ENCODE measurements at regions not wholly inside any gene's neighbourhood (a gene's known extent, or its start where the extent isn't known, plus 50 kb on each side); places are given as distances from the start of the nearest gene placed in this dataset.

- H3K9ac ChIP-seq (ENCODE audit: low read depth, low read length), result no peak overlapping the region
- H3K27me3 ChIP-seq (ENCODE audit: control insufficient read depth, insufficient read depth, low read length), result no peaks in the 10 kb centered on the region
- no peaks in the 10 kb centered on the region for H3K9me3 ChIP-seq (replicated peaks; ENCODE audit: low read length)
- no peak overlapping the region for H3K4me2 ChIP-seq (ENCODE audit: low read length)
- H3K36me3 ChIP-seq (ENCODE audit: insufficient read depth, low read length), result no peaks in the 10 kb centered on the region
- H3K4me1 ChIP-seq (ENCODE audit: control insufficient read depth, insufficient read depth, low read length), result no peaks in the 10 kb centered on the region
- no peak overlapping the region for H3K4me3 ChIP-seq (ENCODE audit: low read length)
These were observed 270.8 kb downstream of the PRDM2 start for GRCh38 chr1:13970631-13971247.

GRCh38 chr1:13976485-13976884 lies 276.5 kb downstream of the PRDM2 start:
- Histone ChIP-seq H3K36me3 (ENCODE audit: insufficient read depth, low read length) (no peaks in the 10 kb centered on the region), H3K9me3 (replicated peaks; ENCODE audit: low read length) (no peaks in the 10 kb centered on the region), H3K4me2 (ENCODE audit: low read length) (no peak overlapping the region), H3K4me1 (ENCODE audit: control insufficient read depth, insufficient read depth, low read length) (no peaks in the 10 kb centered on the region), H3K4me3 (ENCODE audit: low read length) (no peak overlapping the region), H3K9ac (ENCODE audit: low read depth, low read length) (no peak overlapping the region), H3K27me3 (ENCODE audit: control insufficient read depth, insufficient read depth, low read length) (no peaks in the 10 kb centered on the region)

- Histone ChIP-seq H3K4me1 (ENCODE audit: control insufficient read depth, insufficient read depth, low read length) (no peaks in the 10 kb centered on the region), H3K9ac (ENCODE audit: low read depth, low read length) (no peak overlapping the region), H3K27me3 (ENCODE audit: control insufficient read depth, insufficient read depth, low read length) (no peaks in the 10 kb centered on the region), H3K4me3 (ENCODE audit: low read length) (no peak overlapping the region), H3K36me3 (ENCODE audit: insufficient read depth, low read length) (no peaks in the 10 kb centered on the region), H3K9me3 (replicated peaks; ENCODE audit: low read length) (no peaks in the 10 kb centered on the region), H3K4me2 (ENCODE audit: low read length) (no peak overlapping the region)
These were observed 281.2 kb downstream of the PRDM2 start for GRCh38 chr1:13981142-13981541.

- Histone ChIP-seq H3K4me1 (ENCODE audit: control insufficient read depth, insufficient read depth, low read length) (no peaks in the 10 kb centered on the region), H3K9me3 (replicated peaks; ENCODE audit: low read length) (no peaks in the 10 kb centered on the region), H3K4me3 (ENCODE audit: low read length) (no peak overlapping the region), H3K36me3 (ENCODE audit: insufficient read depth, low read length) (no peaks in the 10 kb centered on the region), H3K9ac (ENCODE audit: low read depth, low read length) (no peak overlapping the region), H3K4me2 (ENCODE audit: low read length) (no peak overlapping the region), H3K27me3 (ENCODE audit: control insufficient read depth, insufficient read depth, low read length) (no peaks in the 10 kb centered on the region)
These were observed 283.4 kb downstream of the PRDM2 start for GRCh38 chr1:13983393-13983792.

GRCh38 chr1:13990939-13991338 lies 291.0 kb downstream of the PRDM2 start:
- H3K9me3 ChIP-seq (replicated peaks; ENCODE audit: low read length), result no peaks in the 10 kb centered on the region
- H3K4me2 ChIP-seq (ENCODE audit: low read length), result no peak overlapping the region
- H3K4me1 ChIP-seq (ENCODE audit: control insufficient read depth, insufficient read depth, low read length), result no peaks in the 10 kb centered on the region
- H3K4me3 ChIP-seq (ENCODE audit: low read length), result no peak overlapping the region
- H3K9ac ChIP-seq (ENCODE audit: low read depth, low read length), result no peak overlapping the region
- no peaks in the 10 kb centered on the region for H3K27me3 ChIP-seq (ENCODE audit: control insufficient read depth, insufficient read depth, low read length)
- H3K36me3 ChIP-seq (ENCODE audit: insufficient read depth, low read length), result no peaks in the 10 kb centered on the region

- H3K4me3 ChIP-seq (ENCODE audit: low read length), result no peak overlapping the region
These were observed 292.7 kb downstream of the PRDM2 start for GRCh38 chr1:13992489-13993285.

GRCh38 chr1:13994386-13994785 lies 294.4 kb downstream of the PRDM2 start:
- H3K4me1 ChIP-seq (ENCODE audit: control insufficient read depth, insufficient read depth, low read length), result no peaks in the 10 kb centered on the region
- no peak overlapping the region for H3K4me3 ChIP-seq (ENCODE audit: low read length)
- H3K27me3 ChIP-seq (ENCODE audit: control insufficient read depth, insufficient read depth, low read length), result no peaks in the 10 kb centered on the region
- H3K9ac ChIP-seq (ENCODE audit: low read depth, low read length), result no peak overlapping the region
- no peaks in the 10 kb centered on the region for H3K9me3 ChIP-seq (replicated peaks; ENCODE audit: low read length)
- no peaks in the 10 kb centered on the region for H3K36me3 ChIP-seq (ENCODE audit: insufficient read depth, low read length)
- no peak overlapping the region for H3K4me2 ChIP-seq (ENCODE audit: low read length)

More at GRCh38 chr1:13992489-13993285, 292.7 kb downstream of the PRDM2 start:
- no peak overlapping the region for H3K9ac ChIP-seq (ENCODE audit: low read depth, low read length)
- H3K27me3 ChIP-seq (ENCODE audit: control insufficient read depth, insufficient read depth, low read length), result no peaks in the 10 kb centered on the region
- H3K36me3 ChIP-seq (ENCODE audit: insufficient read depth, low read length), result no peaks in the 10 kb centered on the region
- H3K9me3 ChIP-seq (replicated peaks; ENCODE audit: low read length), result no peaks in the 10 kb centered on the region
- H3K4me2 ChIP-seq (ENCODE audit: low read length), result no peak overlapping the region
- no peaks in the 10 kb centered on the region for H3K4me1 ChIP-seq (ENCODE audit: control insufficient read depth, insufficient read depth, low read length)

- Histone ChIP-seq H3K4me3 (ENCODE audit: low read length) (no peak overlapping the region), H3K4me1 (ENCODE audit: control insufficient read depth, insufficient read depth, low read length) (no peaks in the 10 kb centered on the region), H3K9me3 (replicated peaks; ENCODE audit: low read length) (no peaks in the 10 kb centered on the region), H3K36me3 (ENCODE audit: insufficient read depth, low read length) (no peaks in the 10 kb centered on the region), H3K9ac (ENCODE audit: low read depth, low read length) (no peak overlapping the region), H3K4me2 (ENCODE audit: low read length) (no peak overlapping the region), H3K27me3 (ENCODE audit: control insufficient read depth, insufficient read depth, low read length) (no peaks in the 10 kb centered on the region)
These were observed 296.3 kb downstream of the PRDM2 start for GRCh38 chr1:13996334-13996733.

GRCh38 chr1:14003552-14003951 lies 303.6 kb downstream of the PRDM2 start:
- H3K36me3 ChIP-seq (ENCODE audit: insufficient read depth, low read length), result no peaks in the 10 kb centered on the region
- H3K9me3 ChIP-seq (replicated peaks; ENCODE audit: low read length), result no peaks in the 10 kb centered on the region
- no peak overlapping the region for H3K4me2 ChIP-seq (ENCODE audit: low read length)
- no peak overlapping the region for H3K4me3 ChIP-seq (ENCODE audit: low read length)
- H3K4me1 ChIP-seq (ENCODE audit: control insufficient read depth, insufficient read depth, low read length), result no peaks in the 10 kb centered on the region
- H3K27me3 ChIP-seq (ENCODE audit: control insufficient read depth, insufficient read depth, low read length), result no peaks in the 10 kb centered on the region
- H3K9ac ChIP-seq (ENCODE audit: low read depth, low read length), result no peak overlapping the region

- Histone ChIP-seq H3K27me3 (ENCODE audit: control insufficient read depth, insufficient read depth, low read length) (no peaks in the 10 kb centered on the region), H3K4me1 (ENCODE audit: control insufficient read depth, insufficient read depth, low read length) (no peaks in the 10 kb centered on the region), H3K4me2 (ENCODE audit: low read length) (no peak overlapping the region), H3K9me3 (replicated peaks; ENCODE audit: low read length) (no peaks in the 10 kb centered on the region), H3K4me3 (ENCODE audit: low read length) (no peak overlapping the region), H3K9ac (ENCODE audit: low read depth, low read length) (no peak overlapping the region), H3K36me3 (ENCODE audit: insufficient read depth, low read length) (no peaks in the 10 kb centered on the region)
These were observed 309.6 kb downstream of the PRDM2 start for GRCh38 chr1:14009582-14009981.

GRCh38 chr1:14010476-14010875 lies 310.5 kb downstream of the PRDM2 start:
- Histone ChIP-seq H3K4me1 (ENCODE audit: control insufficient read depth, insufficient read depth, low read length) (no peaks in the 10 kb centered on the region), H3K4me3 (ENCODE audit: low read length) (no peak overlapping the region), H3K36me3 (ENCODE audit: insufficient read depth, low read length) (no peaks in the 10 kb centered on the region), H3K27me3 (ENCODE audit: control insufficient read depth, insufficient read depth, low read length) (no peaks in the 10 kb centered on the region), H3K9ac (ENCODE audit: low read depth, low read length) (no peak overlapping the region), H3K4me2 (ENCODE audit: low read length) (no peak overlapping the region), H3K9me3 (replicated peaks; ENCODE audit: low read length) (no peaks in the 10 kb centered on the region)

GRCh38 chr1:14011132-14011531 lies 311.1 kb downstream of the PRDM2 start:
- Histone ChIP-seq H3K4me1 (ENCODE audit: control insufficient read depth, insufficient read depth, low read length) (no peaks in the 10 kb centered on the region), H3K9ac (ENCODE audit: low read depth, low read length) (no peak overlapping the region), H3K9me3 (replicated peaks; ENCODE audit: low read length) (no peaks in the 10 kb centered on the region), H3K27me3 (ENCODE audit: control insufficient read depth, insufficient read depth, low read length) (no peaks in the 10 kb centered on the region), H3K4me3 (ENCODE audit: low read length) (no peak overlapping the region), H3K4me2 (ENCODE audit: low read length) (no peak overlapping the region), H3K36me3 (ENCODE audit: insufficient read depth, low read length) (no peaks in the 10 kb centered on the region)

Data from skeletal muscle satellite cell (primary cell).